ENCODE measurements at regions not wholly inside any gene's neighbourhood (a gene's known extent, or its start where the extent isn't known, plus 50 kb on each side); places are given as distances from the start of the nearest gene placed in this dataset.

- Histone ChIP-seq H3K36me3 (ENCODE audit: control insufficient read depth, insufficient read depth, low read length) (no peaks in the 10 kb centered on the region), H3K4me1 (ENCODE audit: control insufficient read depth, insufficient read depth, low read length) (peaks cover 42% of the 10 kb centered on the region), H3K9me3 (ENCODE audit: control insufficient read depth, insufficient read depth, low read length) (no peaks in the 10 kb centered on the region), H3K27me3 (ENCODE audit: control insufficient read depth, insufficient read depth, low read length) (peaks cover 25% of the 10 kb centered on the region), H3K27ac (ENCODE audit: low read length) (no peak overlapping the region), H3K4me3 (ENCODE audit: low read length) (no peak overlapping the region)
- no peak for ATAC-seq
- Mint-ChIP-seq H3K4me3 (peak overlapping the region; percentile 10), H3K36me3 (no peaks in the 10 kb centered on the region), H3K4me1 (peaks cover 37 to 53% of the 10 kb centered on the region in 2 donors), H3K9me3 (no peaks in the 10 kb centered on the region), H3K27me3 (ENCODE audit: low read depth in 2 of 2) (peaks cover 33 to 46% of the 10 kb centered on the region in 2 donors), H3K27ac (no peak overlapping the region)
- 73% methylated on average over 15 of the region's 16 CpGs for WGBS (ENCODE audit: insufficient coverage)
- intact Hi-C loops (cut with micrococcal nuclease): no loop called here
- no peak for TF ChIP-seq CTCF (IDR thresholded peaks at IDR 0.05)
- no peak for DNase-seq
These were observed 159.5 kb upstream of the PTPN1 start for GRCh38 chr20:50350510-50351249.

- Mint-ChIP-seq H3K27me3 (ENCODE audit: low read depth in 2 of 2) (peaks cover 36 to 46% of the 10 kb centered on the region in 2 donors), H3K36me3 (no peaks in the 10 kb centered on the region), H3K4me3 (no peak overlapping the region), H3K4me1 (peaks cover 33 to 47% of the 10 kb centered on the region in 2 donors), H3K9me3 (no peaks in the 10 kb centered on the region), H3K27ac (no peak overlapping the region)
- peaks cover 33% of the 10 kb centered on the region for H3K4me1 ChIP-seq (ENCODE audit: control insufficient read depth, insufficient read depth, low read length)
- H3K27ac ChIP-seq (ENCODE audit: low read length): no peak overlapping the region
- 97% methylated on average over 11 of the region's 11 CpGs for WGBS (ENCODE audit: insufficient coverage)
- H3K36me3 ChIP-seq (ENCODE audit: control insufficient read depth, insufficient read depth, low read length): no peaks in the 10 kb centered on the region
- intact Hi-C loops (cut with micrococcal nuclease): no loop called here
- H3K27me3 ChIP-seq (ENCODE audit: control insufficient read depth, insufficient read depth, low read length): peaks cover 16% of the 10 kb centered on the region
- no peak overlapping the region for H3K4me3 ChIP-seq (ENCODE audit: low read length)
- DNase-seq (no peak), ATAC-seq (no peak)
- H3K9me3 ChIP-seq (ENCODE audit: control insufficient read depth, insufficient read depth, low read length): no peaks in the 10 kb centered on the region
- TF ChIP-seq CTCF (IDR thresholded peaks at IDR 0.05): no peak
These were observed 158.6 kb upstream of the PTPN1 start for GRCh38 chr20:50351541-50351940.

- Mint-ChIP-seq H3K36me3 (no peaks in the 10 kb centered on the region), H3K27ac (no peak overlapping the region), H3K4me1 (peaks cover 25 to 39% of the 10 kb centered on the region in 2 donors), H3K27me3 (ENCODE audit: low read depth in 2 of 2) (peaks cover 27 to 38% of the 10 kb centered on the region in 2 donors), H3K9me3 (no peaks in the 10 kb centered on the region), H3K4me3 (no peak overlapping the region)
- ATAC-seq (no peak), DNase-seq (no peak)
- H3K27me3 ChIP-seq (ENCODE audit: control insufficient read depth, insufficient read depth, low read length): no peaks in the 10 kb centered on the region
- TF ChIP-seq CTCF (IDR thresholded peaks at IDR 0.05): no peak
- no peaks in the 10 kb centered on the region for H3K36me3 ChIP-seq (ENCODE audit: control insufficient read depth, insufficient read depth, low read length)
- H3K4me3 ChIP-seq (ENCODE audit: low read length): no peak overlapping the region
- no peak overlapping the region for H3K27ac ChIP-seq (ENCODE audit: low read length)
- peaks cover 21% of the 10 kb centered on the region for H3K4me1 ChIP-seq (ENCODE audit: control insufficient read depth, insufficient read depth, low read length)
- H3K9me3 ChIP-seq (ENCODE audit: control insufficient read depth, insufficient read depth, low read length): no peaks in the 10 kb centered on the region
- intact Hi-C loops (cut with micrococcal nuclease): no loop called here
- WGBS (ENCODE audit: insufficient coverage): 46% methylated on average over 16 of the region's 16 CpGs
These were observed 156.8 kb upstream of the PTPN1 start for GRCh38 chr20:50353289-50353961.
